ENCODE measurements at regions not wholly inside any gene's neighbourhood (a gene's known extent, or its start where the extent isn't known, plus 50 kb on each side); places are given as distances from the start of the nearest gene placed in this dataset.
"Not testable (repeated sequence)": the region's sequence is repeated elsewhere in the genome, so short reads cannot be mapped to it uniquely, and the experiment has no call there.

GRCh38 chr6:120493505-120493904 is 840.8 kb downstream of the TBC1D32 start:
- DNase-seq (ENCODE audit: low read depth): no peak

- DNase-seq (ENCODE audit: low read depth): no peak
Observed at GRCh38 chr6:120489941-120490340, 844.3 kb downstream of the TBC1D32 start.

- DNase-seq (ENCODE audit: low read depth): no peak
Observed at GRCh38 chr6:120484146-120484545, 850.1 kb downstream of the TBC1D32 start.

GRCh38 chr6:120478650-120479049 is 855.6 kb downstream of the TBC1D32 start:
- DNase-seq (ENCODE audit: low read depth): no peak

GRCh38 chr6:120473804-120474203 is 860.5 kb downstream of the TBC1D32 start:
- DNase-seq (ENCODE audit: low read depth): no peak

- DNase-seq (ENCODE audit: low read depth): no peak
Observed at GRCh38 chr6:120468486-120468885, 865.8 kb downstream of the TBC1D32 start.

- DNase-seq (ENCODE audit: low read depth): no peak
Observed at GRCh38 chr6:120451508-120451907, 882.8 kb downstream of the TBC1D32 start.

- DNase-seq (ENCODE audit: low read depth): no peak
Observed at GRCh38 chr6:120447605-120448004, 886.7 kb downstream of the TBC1D32 start.

GRCh38 chr6:120432840-120433239 is 901.4 kb downstream of the TBC1D32 start:
- DNase-seq (ENCODE audit: low read depth): not testable (repeated sequence)

GRCh38 chr6:120431841-120432240 is 902.4 kb downstream of the TBC1D32 start:
- no peak for DNase-seq (ENCODE audit: low read depth)

- no peak for DNase-seq (ENCODE audit: low read depth)
Observed at GRCh38 chr6:120411394-120411793, 922.9 kb downstream of the TBC1D32 start.

GRCh38 chr6:120410586-120410985 is 923.7 kb downstream of the TBC1D32 start:
- DNase-seq (ENCODE audit: low read depth): no peak

- DNase-seq (ENCODE audit: low read depth): no peak
Observed at GRCh38 chr6:120407696-120408095, 926.6 kb downstream of the TBC1D32 start.

- DNase-seq (ENCODE audit: low read depth): no peak
Observed at GRCh38 chr6:120405947-120406346, 928.3 kb downstream of the TBC1D32 start.

GRCh38 chr6:120395784-120396183 is 938.5 kb downstream of the TBC1D32 start:
- DNase-seq (ENCODE audit: low read depth): no peak

- no peak for DNase-seq (ENCODE audit: low read depth)
Observed at GRCh38 chr6:120395330-120395729, 939.0 kb downstream of the TBC1D32 start.

- no peak for DNase-seq (ENCODE audit: low read depth)
Observed at GRCh38 chr6:120392941-120393340, 941.3 kb downstream of the TBC1D32 start.

GRCh38 chr6:120384671-120385070 is 949.6 kb downstream of the TBC1D32 start:
- no peak for DNase-seq (ENCODE audit: low read depth)

GRCh38 chr6:120383681-120384080 is 950.6 kb downstream of the TBC1D32 start:
- DNase-seq (ENCODE audit: low read depth): no peak

GRCh38 chr6:120378582-120379220 is 955.6 kb downstream of the TBC1D32 start:
- DNase-seq (ENCODE audit: low read depth): no peak

GRCh38 chr6:120373185-120373584 is 961.1 kb downstream of the TBC1D32 start:
- no peak for DNase-seq (ENCODE audit: low read depth)

- no peak for DNase-seq (ENCODE audit: low read depth)
Observed at GRCh38 chr6:120363429-120363828, 970.9 kb downstream of the TBC1D32 start.

- DNase-seq (ENCODE audit: low read depth): not testable (repeated sequence)
Observed at GRCh38 chr6:120358535-120358934, 975.7 kb downstream of the TBC1D32 start.

GRCh38 chr6:120357447-120357846 is 976.8 kb downstream of the TBC1D32 start:
- DNase-seq (ENCODE audit: low read depth): no peak

All from HS-27A (cell line).